ENCODE measurements at regions not wholly inside any gene's neighbourhood (a gene's known extent, or its start where the extent isn't known, plus 50 kb on each side); places are given as distances from the start of the nearest gene placed in this dataset.

DNA sequence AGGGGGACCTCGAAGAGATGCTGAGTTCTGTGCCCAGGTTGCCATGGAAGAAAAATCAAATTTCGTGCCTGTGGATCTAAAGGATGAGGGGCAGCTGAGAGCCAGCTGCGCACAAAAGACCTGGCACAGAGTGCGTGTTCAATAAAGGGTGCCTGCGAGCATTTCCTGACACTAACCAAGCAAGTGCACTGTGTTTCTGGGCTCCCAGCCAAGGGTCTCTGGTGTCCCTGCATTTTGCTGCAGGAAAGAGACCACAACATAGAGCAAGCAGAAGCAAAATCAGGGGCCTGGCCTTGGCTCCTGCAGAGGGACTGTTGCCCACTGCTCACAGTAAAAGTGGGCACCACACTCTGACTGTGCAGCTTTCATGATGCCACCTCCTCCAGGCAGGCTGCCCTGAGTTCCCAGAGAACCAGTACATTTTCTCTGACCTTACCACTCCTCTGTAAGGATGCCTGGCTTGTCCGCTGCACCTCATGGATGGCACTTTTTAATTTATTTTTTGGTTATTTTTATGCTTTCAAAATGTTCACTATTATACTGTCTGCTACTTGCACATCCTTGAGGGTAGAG lies 70.8 kb upstream of the GPR12 start:
- Histone ChIP-seq H2AFZ (ENCODE audit: low read length) (no peak overlapping the region), H3K9me3 (ENCODE audit: low read depth, low read length) (no peaks in the 10 kb centered on the region)
- TF ChIP-seq, protein P1, sequence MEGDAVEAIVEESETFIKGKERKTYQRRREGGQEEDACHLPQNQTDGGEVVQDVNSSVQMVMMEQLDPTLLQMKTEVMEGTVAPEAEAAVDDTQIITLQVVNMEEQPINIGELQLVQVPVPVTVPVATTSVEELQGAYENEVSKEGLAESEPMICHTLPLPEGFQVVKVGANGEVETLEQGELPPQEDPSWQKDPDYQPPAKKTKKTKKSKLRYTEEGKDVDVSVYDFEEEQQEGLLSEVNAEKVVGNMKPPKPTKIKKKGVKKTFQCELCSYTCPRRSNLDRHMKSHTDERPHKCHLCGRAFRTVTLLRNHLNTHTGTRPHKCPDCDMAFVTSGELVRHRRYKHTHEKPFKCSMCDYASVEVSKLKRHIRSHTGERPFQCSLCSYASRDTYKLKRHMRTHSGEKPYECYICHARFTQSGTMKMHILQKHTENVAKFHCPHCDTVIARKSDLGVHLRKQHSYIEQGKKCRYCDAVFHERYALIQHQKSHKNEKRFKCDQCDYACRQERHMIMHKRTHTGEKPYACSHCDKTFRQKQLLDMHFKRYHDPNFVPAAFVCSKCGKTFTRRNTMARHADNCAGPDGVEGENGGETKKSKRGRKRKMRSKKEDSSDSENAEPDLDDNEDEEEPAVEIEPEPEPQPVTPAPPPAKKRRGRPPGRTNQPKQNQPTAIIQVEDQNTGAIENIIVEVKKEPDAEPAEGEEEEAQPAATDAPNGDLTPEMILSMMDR (IDR thresholded peaks at IDR 0.05; ENCODE audit: extremely low read depth, low read depth, low read length): no peak

DNA sequence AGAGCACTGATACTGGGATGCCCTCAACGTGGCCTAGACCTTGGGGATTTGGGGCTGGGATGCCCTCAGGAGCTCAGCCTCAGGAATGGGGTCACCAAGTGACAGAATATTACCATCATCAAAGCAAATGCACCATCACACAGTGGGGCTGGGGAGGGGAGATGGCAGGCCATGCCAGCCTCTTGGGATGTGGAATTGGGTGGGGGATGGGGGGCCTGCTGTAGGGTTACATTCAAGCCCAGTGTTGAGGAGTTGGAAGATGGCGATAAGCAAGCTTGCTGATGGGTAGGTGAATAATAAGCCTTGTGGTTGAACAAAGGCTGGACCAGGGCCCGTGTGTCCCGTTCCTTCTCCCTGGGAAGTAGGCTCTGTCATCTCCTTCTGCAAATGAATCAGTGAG lies 69.1 kb upstream of the GPR12 start:
- no peak overlapping the region for H3K27ac ChIP-seq (ENCODE audit: low read depth, low read length)
- no peak overlapping the region for H2AFZ ChIP-seq (ENCODE audit: low read length)
- H3K4me3 ChIP-seq (ENCODE audit: insufficient read depth, low read length): no peak overlapping the region
- no peaks in the 10 kb centered on the region for H3K79me2 ChIP-seq (ENCODE audit: insufficient read depth, low read length)
- H3K4me2 ChIP-seq (ENCODE audit: insufficient read depth, low read length): no peak overlapping the region
- no peaks in the 10 kb centered on the region for H3K9me3 ChIP-seq (ENCODE audit: low read depth, low read length)
- H3K36me3 ChIP-seq (ENCODE audit: insufficient read depth, low read length): no peaks in the 10 kb centered on the region
- H3K4me1 ChIP-seq (ENCODE audit: insufficient read depth, low read length): no peaks in the 10 kb centered on the region
- H3K27me3 ChIP-seq (ENCODE audit: insufficient read depth, low read length): no peaks in the 10 kb centered on the region
- no peaks in the 10 kb centered on the region for H4K20me1 ChIP-seq (ENCODE audit: insufficient read depth, low read length)
- no peak for DNase-seq (ENCODE audit: insufficient read length, low spot score, missing footprints)
- TF ChIP-seq, protein P1 (IDR thresholded peaks at IDR 0.05; ENCODE audit: extremely low read depth, low read depth, low read length): no peak

More for the DNA sequence above, 70.8 kb upstream of the GPR12 start:
- Histone ChIP-seq H3K79me2 (ENCODE audit: insufficient read depth, low read length) (no peaks in the 10 kb centered on the region), H3K27ac (ENCODE audit: low read depth, low read length) (no peak overlapping the region), H3K36me3 (ENCODE audit: insufficient read depth, low read length) (no peaks in the 10 kb centered on the region), H4K20me1 (ENCODE audit: insufficient read depth, low read length) (no peaks in the 10 kb centered on the region), H3K4me1 (ENCODE audit: insufficient read depth, low read length) (no peaks in the 10 kb centered on the region), H3K4me2 (ENCODE audit: insufficient read depth, low read length) (no peak overlapping the region), H3K4me3 (ENCODE audit: insufficient read depth, low read length) (no peak overlapping the region), H3K27me3 (ENCODE audit: insufficient read depth, low read length) (no peaks in the 10 kb centered on the region)
- DNase-seq (ENCODE audit: insufficient read length, low spot score, missing footprints): no peak

DNA sequence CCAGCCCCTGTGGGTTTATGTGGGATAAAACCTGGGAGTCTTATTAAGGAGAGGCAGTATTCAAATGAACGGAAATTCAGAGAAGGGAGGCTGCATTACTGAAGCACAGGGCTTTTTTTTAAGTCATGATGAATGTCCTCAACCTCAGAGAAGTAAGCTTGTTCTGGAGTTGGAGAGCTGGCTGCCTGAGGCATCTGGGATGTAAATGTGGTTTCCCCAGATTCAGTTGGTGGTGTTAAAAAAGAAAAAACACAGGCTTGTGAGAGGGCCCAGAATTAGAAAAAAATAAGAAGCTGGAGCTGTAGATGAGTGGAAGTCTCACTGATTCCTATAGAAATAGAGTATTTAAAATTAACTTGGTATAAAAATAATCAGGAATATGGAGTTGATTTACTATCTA lies 64.0 kb upstream of the GPR12 start:
- Histone ChIP-seq H3K36me3 (ENCODE audit: insufficient read depth, low read length) (no peaks in the 10 kb centered on the region), H3K79me2 (ENCODE audit: insufficient read depth, low read length) (no peaks in the 10 kb centered on the region), H4K20me1 (ENCODE audit: insufficient read depth, low read length) (no peaks in the 10 kb centered on the region), H3K27ac (ENCODE audit: low read depth, low read length) (no peak overlapping the region), H3K4me3 (ENCODE audit: insufficient read depth, low read length) (no peak overlapping the region), H3K4me1 (ENCODE audit: insufficient read depth, low read length) (no peaks in the 10 kb centered on the region), H3K9me3 (ENCODE audit: low read depth, low read length) (no peaks in the 10 kb centered on the region), H3K27me3 (ENCODE audit: insufficient read depth, low read length) (no peaks in the 10 kb centered on the region), H2AFZ (ENCODE audit: low read length) (no peak overlapping the region), H3K4me2 (ENCODE audit: insufficient read depth, low read length) (no peak overlapping the region)
- DNase-seq (ENCODE audit: insufficient read length, low spot score, missing footprints): no peak
- TF ChIP-seq, protein P1 (IDR thresholded peaks at IDR 0.05; ENCODE audit: extremely low read depth, low read depth, low read length): no peak

DNA sequence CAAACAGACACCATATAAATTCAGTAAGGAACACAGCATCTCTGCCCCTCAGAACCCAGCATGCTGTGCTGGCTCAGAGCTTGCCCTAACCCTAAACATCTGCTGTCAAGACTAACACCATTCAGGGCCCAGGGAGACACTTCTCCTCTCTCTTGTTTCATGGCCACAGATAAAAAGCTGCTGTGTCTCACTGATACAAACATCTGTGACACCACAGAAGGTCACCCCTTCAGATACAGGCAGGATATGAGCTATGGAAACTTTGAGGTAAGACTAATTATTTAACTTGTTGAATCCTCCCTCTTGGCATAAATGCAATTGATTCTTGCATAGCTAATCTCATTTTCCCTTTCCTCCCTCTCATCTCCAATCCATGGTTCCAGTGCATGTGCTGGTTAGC lies 61.6 kb upstream of the GPR12 start:
- TF ChIP-seq, protein P1 (IDR thresholded peaks at IDR 0.05; ENCODE audit: extremely low read depth, low read depth, low read length): no peak
- Histone ChIP-seq H3K4me1 (ENCODE audit: insufficient read depth, low read length) (no peaks in the 10 kb centered on the region), H3K79me2 (ENCODE audit: insufficient read depth, low read length) (no peaks in the 10 kb centered on the region), H3K4me3 (ENCODE audit: insufficient read depth, low read length) (no peak overlapping the region), H3K4me2 (ENCODE audit: insufficient read depth, low read length) (no peak overlapping the region), H3K27me3 (ENCODE audit: insufficient read depth, low read length) (no peaks in the 10 kb centered on the region), H3K27ac (ENCODE audit: low read depth, low read length) (no peak overlapping the region), H2AFZ (ENCODE audit: low read length) (no peak overlapping the region), H4K20me1 (ENCODE audit: insufficient read depth, low read length) (no peaks in the 10 kb centered on the region), H3K9me3 (ENCODE audit: low read depth, low read length) (no peaks in the 10 kb centered on the region), H3K36me3 (ENCODE audit: insufficient read depth, low read length) (no peaks in the 10 kb centered on the region)
- DNase-seq (ENCODE audit: insufficient read length, low spot score, missing footprints): no peak

All from osteoblast (primary cell).